Retinal pigment epithelial cell (primary cell): ENCODE measurements at regions not wholly inside any gene's neighbourhood (a gene's known extent, or its start where the extent isn't known, plus 50 kb on each side); places are given as distances from the start of the nearest gene placed in this dataset.

ENCODE experiments used
- DNase-seq: peaks from one replicate; pipeline ENCODE4 v3.0.0-alpha.2; 2010; ENCODE audit warnings: low read depth
- H3K4me3 ChIP-seq: 2 replicates; pipeline ENCODE4 v1.5.1; 2011; ENCODE audit warnings: mild to moderate bottlenecking, low read length, control low read depth, moderate library complexity
- CTCF ChIP-seq: conservative IDR thresholded peaks from 2 replicates; pipeline ENCODE4 v1.5.1; 2011; ENCODE audit warnings: low read depth, low read length, control low read depth, inconsistent platforms

GRCh38 chr10:78995987-78996791 lies 72.6 kb upstream of the ZMIZ1 start:
- TF ChIP-seq CTCF, result no peak
- no peak for DNase-seq
- no peak overlapping the region for H3K4me3 ChIP-seq

GRCh38 chr10:78996792-78997129 lies 72.0 kb upstream of the ZMIZ1 start:
- no peak for DNase-seq
- TF ChIP-seq CTCF, result no peak
- H3K4me3 ChIP-seq, result no peak overlapping the region

- TF ChIP-seq CTCF, result no peak
- H3K4me3 ChIP-seq, result no peak overlapping the region
- no peak for DNase-seq
These were observed 70.8 kb upstream of the ZMIZ1 start for GRCh38 chr10:78997635-78998618.

- no peak for TF ChIP-seq CTCF
- no peak for DNase-seq
- no peak overlapping the region for H3K4me3 ChIP-seq
These were observed 67.5 kb upstream of the ZMIZ1 start for GRCh38 chr10:79001082-79001885.

GRCh38 chr10:79002336-79002735 lies 66.4 kb upstream of the ZMIZ1 start:
- no peak for DNase-seq
- no peak overlapping the region for H3K4me3 ChIP-seq
- no peak for TF ChIP-seq CTCF

- no peak for TF ChIP-seq CTCF
- DNase-seq, result no peak
- no peak overlapping the region for H3K4me3 ChIP-seq
These were observed 65.3 kb upstream of the ZMIZ1 start for GRCh38 chr10:79003183-79004100.
